HG02840 (cell line): ENCODE measurements at regions not wholly inside any gene's neighbourhood (a gene's known extent, or its start where the extent isn't known, plus 50 kb on each side); places are given as distances from the start of the nearest gene placed in this dataset.

Experiments
- ATAC-seq: cut with Tn5 transposase; IDR thresholded peaks from one replicate; pipeline ENCODE4 v1.9.1; 2021; ENCODE audit warnings: mild to moderate bottlenecking, moderate library complexity, moderate number of reproducible peaks; ENCODE audit not compliant: unreplicated experiment, low FRiP score

- no peak for ATAC-seq
Observed at GRCh38 chr5:167205881-167206280, 1085.6 kb upstream of the WWC1 start.

- ATAC-seq, result no peak
Observed at GRCh38 chr5:167207081-167207480, 1084.4 kb upstream of the WWC1 start.

- no peak for ATAC-seq
Observed at GRCh38 chr5:167208911-167209310, 1082.5 kb upstream of the WWC1 start.

GRCh38 chr5:167217097-167217743 is 1074.2 kb upstream of the WWC1 start:
- ATAC-seq, result no peak

- no peak for ATAC-seq
Observed at GRCh38 chr5:167219298-167219697, 1072.1 kb upstream of the WWC1 start.

GRCh38 chr5:167226386-167226785 is 1065.1 kb upstream of the WWC1 start:
- ATAC-seq, result no peak

GRCh38 chr5:167228134-167228533 is 1063.3 kb upstream of the WWC1 start:
- ATAC-seq, result no peak

DNA sequence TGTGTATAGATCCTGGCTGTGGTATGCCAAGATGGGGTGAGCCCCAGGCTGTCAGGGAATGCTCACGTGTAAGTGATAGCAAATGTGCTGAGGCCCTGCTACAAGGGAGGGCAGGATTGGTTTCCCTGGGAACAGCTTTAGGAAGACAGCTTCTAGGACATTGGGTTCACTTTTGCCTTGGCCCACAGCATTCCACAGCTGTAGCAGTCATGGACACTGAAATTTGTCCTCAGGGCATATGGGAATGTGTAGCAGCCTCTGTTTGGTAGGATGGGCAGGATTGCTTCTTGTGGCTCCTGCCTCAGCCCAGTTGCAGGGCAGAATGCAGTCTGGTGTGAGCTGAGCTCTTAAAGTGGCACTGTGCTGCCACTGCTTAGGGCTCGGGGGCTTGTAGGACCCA is 1061.7 kb upstream of the WWC1 start:
- ATAC-seq, result no peak

- ATAC-seq, result no peak
Observed at GRCh38 chr5:167230414-167230813, 1061.0 kb upstream of the WWC1 start.

DNA sequence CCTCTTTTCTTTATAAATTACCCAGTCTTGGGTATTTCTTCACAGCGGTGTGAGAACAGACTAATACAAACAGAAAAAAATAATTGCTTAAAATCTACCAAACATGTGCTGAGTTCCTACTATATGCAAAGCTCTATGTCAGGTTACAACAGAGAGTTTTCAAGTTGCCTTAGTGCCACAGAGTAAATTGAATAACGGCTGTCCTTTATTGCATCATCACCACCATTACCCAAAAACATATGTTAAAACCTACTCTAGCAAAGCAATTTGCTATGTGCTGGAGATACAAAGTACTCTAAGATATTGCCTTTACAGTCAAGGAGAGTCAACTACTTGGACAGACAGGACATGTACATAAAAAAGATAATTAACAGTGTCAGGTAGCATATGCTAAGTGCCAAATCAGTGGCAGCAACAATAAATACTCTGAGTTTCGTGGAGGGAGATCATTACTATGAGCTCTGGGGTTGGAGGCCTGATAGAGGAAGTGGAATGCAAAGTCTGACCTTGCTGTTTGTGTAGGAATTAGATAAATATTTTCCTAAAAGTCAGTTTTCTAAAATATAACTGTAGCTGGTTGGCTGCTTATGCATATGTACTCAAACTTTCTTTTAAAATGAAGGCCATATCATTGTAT is 1058.7 kb upstream of the WWC1 start:
- ATAC-seq, result no peak

DNA sequence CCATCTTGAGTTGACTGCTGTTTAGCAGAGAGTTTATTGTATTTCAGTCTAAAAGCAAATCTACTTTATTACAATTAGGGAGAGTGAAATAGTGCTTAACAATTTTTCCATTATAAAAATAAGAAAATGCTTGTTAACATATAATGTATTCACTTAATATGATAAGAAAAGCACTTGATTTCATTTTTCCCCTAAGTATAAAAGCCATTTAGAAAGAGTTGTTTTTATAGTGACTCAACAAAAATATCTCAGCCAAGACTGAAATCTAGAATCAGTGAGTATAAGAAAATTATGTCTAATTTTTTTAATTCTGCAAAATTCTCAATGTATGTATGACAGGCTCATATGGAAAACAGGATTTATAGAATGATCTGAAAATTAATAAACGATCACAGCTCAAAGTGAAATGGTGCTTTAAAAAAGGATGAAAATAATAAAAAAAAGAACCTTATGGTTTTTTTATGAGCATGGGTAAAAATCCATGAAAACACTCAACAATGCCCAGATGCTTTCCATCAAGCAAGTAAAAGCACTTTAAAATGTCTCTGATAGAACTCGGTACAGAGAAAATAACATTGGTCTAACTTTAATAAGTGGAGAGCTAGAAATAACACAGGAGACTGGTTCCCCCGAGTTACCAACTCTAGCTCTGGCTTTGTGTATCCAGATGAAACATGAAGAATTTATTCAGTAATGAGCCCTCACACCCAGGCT is 1057.8 kb upstream of the WWC1 start:
- no peak for ATAC-seq

- no peak for ATAC-seq
Observed at GRCh38 chr5:167241436-167242067, 1049.9 kb upstream of the WWC1 start.

DNA sequence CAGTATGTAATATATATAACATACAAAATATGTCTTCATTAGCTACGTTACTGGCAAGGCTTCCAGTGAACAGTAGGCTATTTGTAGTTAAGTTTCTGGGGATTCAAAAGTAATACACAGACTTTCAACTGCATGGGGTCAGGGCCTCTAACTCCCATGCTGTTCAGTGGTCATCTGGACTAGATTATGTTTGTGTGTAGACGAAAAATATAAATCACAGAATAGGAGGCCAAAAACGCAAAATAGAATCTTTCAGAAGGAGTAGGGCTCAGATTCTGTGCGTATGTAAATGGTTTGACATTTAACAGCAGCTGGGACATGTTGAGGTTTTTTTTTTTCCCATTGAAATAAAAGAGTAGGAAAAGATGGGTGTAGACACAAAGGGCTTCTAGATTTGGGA is 1048.7 kb upstream of the WWC1 start:
- ATAC-seq, result no peak

DNA sequence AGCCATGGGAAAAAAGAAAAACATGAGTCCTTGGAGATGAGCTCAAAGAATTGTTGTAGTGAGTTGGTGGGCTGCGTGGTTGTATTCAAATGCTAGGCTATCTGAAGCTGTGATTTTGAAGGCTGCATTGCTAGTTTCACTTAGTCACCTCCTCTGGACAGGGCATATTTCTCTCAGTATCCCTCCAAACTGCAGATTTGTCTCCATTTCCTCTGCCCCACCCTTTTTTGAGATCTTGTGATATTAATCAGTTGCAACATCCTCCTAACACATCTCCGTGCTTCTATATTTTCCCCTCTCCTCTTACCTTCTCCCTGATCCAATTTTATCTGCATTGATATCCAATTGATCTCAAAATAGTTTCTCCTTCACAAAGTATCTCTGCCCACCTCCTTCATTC is 1048.0 kb upstream of the WWC1 start:
- no peak for ATAC-seq

- no peak for ATAC-seq
Observed at GRCh38 chr5:167244583-167244982, 1046.9 kb upstream of the WWC1 start.

DNA sequence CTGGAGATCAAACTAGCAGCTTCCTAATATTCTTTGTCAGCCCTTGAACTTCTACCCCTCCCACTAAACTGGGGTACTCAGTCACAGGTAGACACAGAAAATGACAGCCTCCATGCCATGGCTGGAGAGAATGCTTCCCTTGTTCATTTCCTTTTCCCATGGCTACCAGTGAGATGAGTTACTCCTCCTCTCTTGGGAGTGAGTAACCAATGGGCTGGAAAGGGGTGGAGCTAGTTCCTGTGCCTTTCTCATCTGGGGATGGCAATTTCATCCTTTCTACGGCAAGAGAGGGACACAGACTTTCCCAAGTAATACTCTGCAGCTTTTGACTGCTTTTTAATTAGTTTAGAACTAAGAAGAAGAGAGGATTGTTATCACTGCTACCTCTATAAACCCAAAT is 1045.6 kb upstream of the WWC1 start:
- ATAC-seq, result no peak

GRCh38 chr5:167247816-167248215 is 1043.6 kb upstream of the WWC1 start:
- no peak for ATAC-seq

- no peak for ATAC-seq
Observed at GRCh38 chr5:167248257-167248656, 1043.2 kb upstream of the WWC1 start.

- no peak for ATAC-seq
Observed at GRCh38 chr5:167250996-167251395, 1040.4 kb upstream of the WWC1 start.

DNA sequence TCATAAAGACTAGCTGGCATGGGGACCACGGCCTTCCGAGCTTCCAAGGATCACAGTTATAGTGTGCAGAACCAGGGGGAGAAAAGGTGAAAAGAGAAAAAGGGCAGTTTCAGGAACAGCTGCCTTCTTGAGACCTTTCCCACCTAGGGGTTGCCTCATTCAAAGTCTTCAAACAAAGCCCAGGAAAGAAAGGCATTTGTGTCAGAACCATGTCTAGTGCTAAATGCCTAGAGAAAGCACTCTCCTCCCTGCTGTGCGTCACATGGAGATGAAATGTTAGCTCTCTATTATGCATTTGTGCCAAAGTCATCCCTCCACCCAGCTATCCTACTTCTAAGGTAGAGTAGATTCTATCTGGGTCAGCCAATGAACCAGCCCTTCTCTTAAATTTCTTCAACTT is 1037.3 kb upstream of the WWC1 start:
- no peak for ATAC-seq

- no peak for ATAC-seq
Observed at GRCh38 chr5:167255926-167256325, 1035.5 kb upstream of the WWC1 start.
